Lower leg skin (tissue), 4 donors: ENCODE measurements at regions not wholly inside any gene's neighbourhood (a gene's known extent, or its start where the extent isn't known, plus 50 kb on each side); places are given as distances from the start of the nearest gene placed in this dataset.

Source experiments
- DNase-seq, 2 donors: peaks; one replicate each; pipeline ENCODE4 v3.0.0-alpha.2; 2019; ENCODE audit warnings: low spot score in 2 of 2
- H3K4me3 ChIP-seq: fragments of 200-600 bp; sonication (generic); 2 replicates; pipeline ENCODE4 v1.5.1; 2017; ENCODE audit warnings: mild to moderate bottlenecking, low read depth; ENCODE audit not compliant: poor library complexity, severe bottlenecking
- CTCF ChIP-seq, 3 donors: fragments of 450-650 bp; IDR thresholded peaks; one replicate each; pipeline ENCODE4 v1.5.1; 2016; ENCODE audit warnings: antibody characterized with exemption in 3 of 3, mild to moderate bottlenecking in 3 of 3, moderate library complexity in 2 of 3
- POLR2A ChIP-seq, 2 donors: fragments of 450-650 bp; IDR thresholded peaks; one replicate each; pipeline ENCODE4 v1.6.1; 2016 to 2017; ENCODE audit warnings: antibody characterized with exemption in 2 of 2, mild to moderate bottlenecking in 1 of 2, moderate library complexity in 1 of 2
- WGBS, 2 donors: methylation state at CpG; one replicate each; pipeline ENCODE4 v1.1.5; 2018; 5-methylcytosine and 5-hydroxymethylcytosine counted together
- intact Hi-C: fragments of 100-400 bp; cut with DNase I; formaldehyde crosslinking; loops from one replicate; pipeline ENCODE4 v1.15.0; 2023; ENCODE audit warnings: low total_unique reads

GRCh38 chr2:219820767-219821166 is 193.3 kb downstream of the SLC4A3 start:
- no peak for DNase-seq
- no peak overlapping the region for H3K4me3 ChIP-seq
- 72 to 73% methylated on average over 4 of the region's 4 CpGs for WGBS, 2 donors
- intact Hi-C loops, result no loop called here
- no peak for TF ChIP-seq POLR2A (IDR thresholded peaks at IDR 0.05)
- no peak for TF ChIP-seq CTCF (IDR thresholded peaks at IDR 0.05)

- 80 to 83% methylated on average over 7 of the region's 7 CpGs for WGBS, 2 donors
- no peak for DNase-seq
- no peak for TF ChIP-seq CTCF (IDR thresholded peaks at IDR 0.05)
- no peak for TF ChIP-seq POLR2A (IDR thresholded peaks at IDR 0.05)
- H3K4me3 ChIP-seq, result no peak overlapping the region
- intact Hi-C loops, result no loop called here
Observed at GRCh38 chr2:219823574-219823973, 196.1 kb downstream of the SLC4A3 start.

- no peak overlapping the region for H3K4me3 ChIP-seq
- no peak for TF ChIP-seq POLR2A (IDR thresholded peaks at IDR 0.05)
- no peak for TF ChIP-seq CTCF (IDR thresholded peaks at IDR 0.05)
- intact Hi-C loops, result no loop called here
- DNase-seq, result no peak
- 80 to 82% methylated on average over 3 of the region's 3 CpGs for WGBS, 2 donors
Observed at GRCh38 chr2:219824996-219825395, 197.6 kb downstream of the SLC4A3 start.

- H3K4me3 ChIP-seq, result no peak overlapping the region
- WGBS, 2 donors, result 76 to 79% methylated on average over 5 of the region's 5 CpGs
- no peak for DNase-seq
- intact Hi-C loops, result no loop called here
- TF ChIP-seq POLR2A (IDR thresholded peaks at IDR 0.05) (no peak), CTCF (IDR thresholded peaks at IDR 0.05) (no peak)
Observed at GRCh38 chr2:219828127-219828526, 200.7 kb downstream of the SLC4A3 start.

GRCh38 chr2:219829667-219830352 is 202.4 kb downstream of the SLC4A3 start:
- TF ChIP-seq CTCF (IDR thresholded peaks at IDR 0.05) (no peak), POLR2A (IDR thresholded peaks at IDR 0.05) (no peak)
- intact Hi-C loops, result no loop called here
- WGBS, 2 donors, result 69 to 76% methylated on average over 20 of the region's 20 CpGs
- DNase-seq, result no peak
- H3K4me3 ChIP-seq, result no peak overlapping the region

- 91 to 94% methylated on average over 5 of the region's 5 CpGs for WGBS, 2 donors
- intact Hi-C loops, result no loop called here
- no peak overlapping the region for H3K4me3 ChIP-seq
- DNase-seq, result no peak
- TF ChIP-seq CTCF (IDR thresholded peaks at IDR 0.05), result no peak
- TF ChIP-seq POLR2A (IDR thresholded peaks at IDR 0.05), result no peak
Observed at GRCh38 chr2:219830353-219830738, 202.9 kb downstream of the SLC4A3 start.
